Body of pancreas (tissue), 4 donors: ENCODE measurements at regions not wholly inside any gene's neighbourhood (a gene's known extent, or its start where the extent isn't known, plus 50 kb on each side); places are given as distances from the start of the nearest gene placed in this dataset.
A peak's percentile ranks its signal among the peaks of the same experiment; 100 is the strongest.

Experiments
- ATAC-seq: fragments of 150-250 bp; one replicate; pipeline ENCODE4 v1.9.1; 2016
- DNase-seq, 4 donors: peaks; one replicate each; pipeline ENCODE4 v3.0.0-alpha.2; 2019
- H3K27ac ChIP-seq, 4 donors: fragments of 200-600 bp; sonication (generic); 1 replicate in 3 of 4; 2 replicates in 1 of 4; pipeline versions ENCODE4 v1.5.1 to v1.6.1; 2016 to 2019; ENCODE audit warnings: mild to moderate bottlenecking in 1 of 4, mixed read lengths in 1 of 4, moderate library complexity in 1 of 4
- H3K27me3 ChIP-seq, 2 donors: fragments of 200-600 bp; sonication (generic); one replicate each; pipeline ENCODE4 v1.6.0; 2016; ENCODE audit warnings: mild to moderate bottlenecking in 1 of 2
- H3K36me3 ChIP-seq, 2 donors: fragments of 200-600 bp; sonication (generic); replicated peaks in 1 of 2; 2 replicates each; pipeline ENCODE4 v1.5.1; 2016; ENCODE audit warnings: low read depth in 2 of 2; ENCODE audit not compliant: insufficient read depth in 1 of 2
- H3K4me1 ChIP-seq: fragments of 200-600 bp; sonication (generic); one replicate; pipeline ENCODE4 v1.6.0; 2016
- H3K4me3 ChIP-seq, 2 donors: fragments of 200-600 bp; sonication (generic); 1 replicate in 1 of 2; 2 replicates in 1 of 2; pipeline ENCODE4 v1.5.1; 2016 to 2019
- H3K9me3 ChIP-seq, 3 donors: fragments of 200-600 bp; sonication (generic); 1 replicate in 2 of 3; 2 replicates in 1 of 3; pipeline ENCODE4 v1.5.1; 2016
- POLR2A ChIP-seq, 3 donors: fragments of 450-650 bp; IDR thresholded peaks; one replicate each; pipeline ENCODE4 v1.6.1; 2016; ENCODE audit warnings: antibody characterized with exemption in 3 of 3, mild to moderate bottlenecking in 2 of 3
- WGBS, 2 donors: methylation state at CpG; one replicate each; pipeline ENCODE4 v1.1.5; 2017; 5-methylcytosine and 5-hydroxymethylcytosine counted together
- intact Hi-C: fragments of 100-400 bp; cut with DNase I; formaldehyde crosslinking; loops from one replicate; pipeline ENCODE4 v1.15.1; 2023
- TF ChIP-seq, protein P1 (sequence below), 7 experiments: fragments of 450-650 bp in 4 of 7; fragments of 200-600 bp in 3 of 7; sonication (generic) in 3 of 7; IDR thresholded peaks; one replicate each; pipeline ENCODE4 v1.5.1; 2016 to 2019; ENCODE audit warnings: antibody characterized with exemption in 7 of 7

GRCh38 chr22:27533105-27533745 is 268.3 kb downstream of the MN1 start:
- no peak for DNase-seq
- WGBS, 2 donors = 82 to 83% methylated on average over 8 of the region's 8 CpGs

GRCh38 chr22:27534720-27535125 is 266.8 kb downstream of the MN1 start:
- no peaks in the 10 kb centered on the region for H3K9me3 ChIP-seq
- H3K36me3 ChIP-seq = no peaks in the 10 kb centered on the region
- ATAC-seq = no peak
- no peaks in the 10 kb centered on the region for H3K27me3 ChIP-seq
- no peak overlapping the region for H3K4me3 ChIP-seq
- WGBS, 2 donors = 41 to 47% methylated on average over 6 to 7 of the region's 7 CpGs
- no peak for TF ChIP-seq POLR2A (IDR thresholded peaks at IDR 0.05)
- TF ChIP-seq, protein P1, sequence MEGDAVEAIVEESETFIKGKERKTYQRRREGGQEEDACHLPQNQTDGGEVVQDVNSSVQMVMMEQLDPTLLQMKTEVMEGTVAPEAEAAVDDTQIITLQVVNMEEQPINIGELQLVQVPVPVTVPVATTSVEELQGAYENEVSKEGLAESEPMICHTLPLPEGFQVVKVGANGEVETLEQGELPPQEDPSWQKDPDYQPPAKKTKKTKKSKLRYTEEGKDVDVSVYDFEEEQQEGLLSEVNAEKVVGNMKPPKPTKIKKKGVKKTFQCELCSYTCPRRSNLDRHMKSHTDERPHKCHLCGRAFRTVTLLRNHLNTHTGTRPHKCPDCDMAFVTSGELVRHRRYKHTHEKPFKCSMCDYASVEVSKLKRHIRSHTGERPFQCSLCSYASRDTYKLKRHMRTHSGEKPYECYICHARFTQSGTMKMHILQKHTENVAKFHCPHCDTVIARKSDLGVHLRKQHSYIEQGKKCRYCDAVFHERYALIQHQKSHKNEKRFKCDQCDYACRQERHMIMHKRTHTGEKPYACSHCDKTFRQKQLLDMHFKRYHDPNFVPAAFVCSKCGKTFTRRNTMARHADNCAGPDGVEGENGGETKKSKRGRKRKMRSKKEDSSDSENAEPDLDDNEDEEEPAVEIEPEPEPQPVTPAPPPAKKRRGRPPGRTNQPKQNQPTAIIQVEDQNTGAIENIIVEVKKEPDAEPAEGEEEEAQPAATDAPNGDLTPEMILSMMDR (IDR thresholded peaks at IDR 0.05) = no peak
- intact Hi-C loops = no loop called here
- no peak overlapping the region for H3K27ac ChIP-seq
- DNase-seq = no peak
- no peaks in the 10 kb centered on the region for H3K4me1 ChIP-seq

More at GRCh38 chr22:27533105-27533745, 268.3 kb downstream of the MN1 start:
- Histone ChIP-seq H3K27me3 (no peaks in the 10 kb centered on the region), H3K36me3 (no peaks in the 10 kb centered on the region), H3K4me1 (no peaks in the 10 kb centered on the region), H3K9me3 (no peaks in the 10 kb centered on the region), H3K4me3 (no peak overlapping the region), H3K27ac (no peak overlapping the region)
- TF ChIP-seq POLR2A (IDR thresholded peaks at IDR 0.05) = no peak
- TF ChIP-seq, protein P1 (IDR thresholded peaks at IDR 0.05) = no peak
- intact Hi-C loops = no loop called here
- no peak for ATAC-seq

DNA sequence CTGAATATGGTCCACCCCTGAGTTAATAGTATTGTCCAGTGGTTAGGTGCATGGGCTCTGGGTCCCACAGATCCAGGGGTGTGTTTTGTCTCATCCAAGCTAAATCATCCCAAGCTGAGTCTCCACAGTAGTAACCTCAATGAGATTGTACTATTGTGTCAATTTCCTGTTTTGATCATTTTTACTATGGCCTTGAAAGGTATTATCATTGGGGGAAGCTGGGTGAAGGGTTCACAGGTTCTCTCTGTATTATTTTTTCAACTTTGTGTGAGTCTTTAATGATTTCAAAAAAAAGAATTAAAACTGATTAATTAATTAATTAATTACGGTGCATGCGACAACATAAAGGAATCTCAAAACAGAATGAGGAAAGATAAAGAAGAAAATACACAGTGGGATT is 266.1 kb downstream of the MN1 start:
- Histone ChIP-seq H3K27me3 (no peaks in the 10 kb centered on the region), H3K27ac (no peak overlapping the region), H3K4me3 (no peak overlapping the region), H3K4me1 (no peaks in the 10 kb centered on the region), H3K36me3 (no peaks in the 10 kb centered on the region), H3K9me3 (no peaks in the 10 kb centered on the region)
- intact Hi-C loops = no loop called here
- TF ChIP-seq, protein P1 (IDR thresholded peaks at IDR 0.05) = no peak
- TF ChIP-seq POLR2A (IDR thresholded peaks at IDR 0.05) = no peak
- 93 to 96% methylated on average over 2 of the region's 2 CpGs for WGBS, 2 donors
- ATAC-seq (no peak), DNase-seq (no peak)

DNA sequence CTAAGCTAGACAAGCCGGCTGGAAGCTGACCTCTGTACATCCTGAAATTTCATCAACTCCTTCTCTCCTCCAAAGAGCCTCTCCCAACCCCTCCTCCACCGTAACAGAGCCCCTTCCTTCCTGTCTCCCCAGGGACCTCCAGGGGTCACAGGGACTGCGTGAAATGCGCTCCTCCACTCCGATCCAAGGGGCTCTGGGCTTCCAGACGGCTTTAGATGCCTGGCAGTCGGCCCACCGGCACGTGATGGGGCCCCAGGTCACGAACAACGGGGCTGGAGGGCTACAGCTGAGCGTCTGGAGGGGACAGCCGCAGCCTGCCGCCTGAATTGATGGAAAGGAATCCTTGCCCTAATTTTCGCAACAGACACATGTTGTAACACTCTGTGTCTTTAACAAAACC is 264.1 kb downstream of the MN1 start:
- no peak for TF ChIP-seq POLR2A (IDR thresholded peaks at IDR 0.05)
- no peak for ATAC-seq
- no peaks in the 10 kb centered on the region for H3K4me1 ChIP-seq
- WGBS, 2 donors = 61 to 76% methylated on average over 15 of the region's 15 CpGs
- H3K27me3 ChIP-seq = no peaks in the 10 kb centered on the region
- peak in 2 of 4 donors; percentile 7 to 21 for DNase-seq
- no peak overlapping the region for H3K27ac ChIP-seq
- intact Hi-C loops = no loop called here
- H3K36me3 ChIP-seq = no peaks in the 10 kb centered on the region
- no peaks in the 10 kb centered on the region for H3K9me3 ChIP-seq
- no peak overlapping the region for H3K4me3 ChIP-seq

GRCh38 chr22:27538666-27539065 is 262.9 kb downstream of the MN1 start:
- H3K27ac ChIP-seq = no peak overlapping the region
- no peaks in the 10 kb centered on the region for H3K9me3 ChIP-seq
- TF ChIP-seq, protein P1 (IDR thresholded peaks at IDR 0.05) = no peak
- no peak for TF ChIP-seq POLR2A (IDR thresholded peaks at IDR 0.05)
- no peak overlapping the region for H3K4me3 ChIP-seq
- intact Hi-C loops = no loop called here
- DNase-seq (no peak), ATAC-seq (no peak)
- H3K4me1 ChIP-seq = no peaks in the 10 kb centered on the region
- no peaks in the 10 kb centered on the region for H3K27me3 ChIP-seq
- H3K36me3 ChIP-seq = no peaks in the 10 kb centered on the region
- 77 to 80% methylated on average over 13 of the region's 13 CpGs for WGBS, 2 donors
